ENCODE measurements at regions not wholly inside any gene's neighbourhood (a gene's known extent, or its start where the extent isn't known, plus 50 kb on each side); places are given as distances from the start of the nearest gene placed in this dataset.
"Not testable (repeated sequence)": the region's sequence is repeated elsewhere in the genome, so short reads cannot be mapped to it uniquely, and the experiment has no call there.

- no peak for DNase-seq (ENCODE audit: low spot score)
Measured at GRCh38 chr10:124150189-124150806, 56.9 kb upstream of the CHST15 start.

DNA sequence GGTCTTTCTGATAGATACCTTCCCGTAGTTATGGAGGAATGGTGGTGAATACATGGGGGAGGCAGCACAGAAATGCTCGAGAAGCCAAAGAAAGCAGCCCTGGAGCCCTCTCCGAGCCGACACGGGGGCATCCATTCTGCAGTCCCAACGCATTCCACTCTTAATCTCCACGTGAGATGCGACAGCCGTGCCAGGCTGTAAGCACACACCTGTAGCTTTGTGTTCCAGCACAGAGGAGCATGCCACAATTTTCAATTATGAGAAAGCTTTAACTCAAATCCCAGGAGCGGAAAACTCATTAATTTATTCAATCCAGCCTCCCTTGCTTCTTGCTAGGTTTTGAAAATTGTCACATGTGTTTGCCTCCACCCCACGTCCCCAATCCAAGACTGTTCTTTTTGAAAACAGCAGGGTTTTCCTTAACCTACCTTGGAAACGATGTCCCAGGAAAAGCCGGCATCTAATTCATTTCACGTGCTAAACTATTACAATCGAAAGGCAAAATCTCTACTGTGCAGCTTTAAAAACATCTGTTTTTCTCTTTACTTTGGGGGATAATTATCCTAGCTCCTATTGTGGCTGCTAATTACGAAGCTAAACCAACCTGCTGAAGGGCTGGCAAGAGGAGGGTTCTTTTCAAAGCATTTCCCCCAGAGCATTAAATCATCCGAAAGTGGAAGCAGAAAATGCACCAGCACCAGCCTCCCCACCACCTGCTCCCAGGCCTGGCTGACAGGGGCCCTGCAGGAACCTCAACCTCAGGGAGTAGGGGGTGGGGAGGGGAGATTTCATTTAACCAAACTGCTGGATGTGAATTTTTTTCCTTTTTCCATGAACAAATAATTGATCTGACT lies 56.0 kb upstream of the CHST15 start:
- no peak for DNase-seq (ENCODE audit: low spot score)

DNA sequence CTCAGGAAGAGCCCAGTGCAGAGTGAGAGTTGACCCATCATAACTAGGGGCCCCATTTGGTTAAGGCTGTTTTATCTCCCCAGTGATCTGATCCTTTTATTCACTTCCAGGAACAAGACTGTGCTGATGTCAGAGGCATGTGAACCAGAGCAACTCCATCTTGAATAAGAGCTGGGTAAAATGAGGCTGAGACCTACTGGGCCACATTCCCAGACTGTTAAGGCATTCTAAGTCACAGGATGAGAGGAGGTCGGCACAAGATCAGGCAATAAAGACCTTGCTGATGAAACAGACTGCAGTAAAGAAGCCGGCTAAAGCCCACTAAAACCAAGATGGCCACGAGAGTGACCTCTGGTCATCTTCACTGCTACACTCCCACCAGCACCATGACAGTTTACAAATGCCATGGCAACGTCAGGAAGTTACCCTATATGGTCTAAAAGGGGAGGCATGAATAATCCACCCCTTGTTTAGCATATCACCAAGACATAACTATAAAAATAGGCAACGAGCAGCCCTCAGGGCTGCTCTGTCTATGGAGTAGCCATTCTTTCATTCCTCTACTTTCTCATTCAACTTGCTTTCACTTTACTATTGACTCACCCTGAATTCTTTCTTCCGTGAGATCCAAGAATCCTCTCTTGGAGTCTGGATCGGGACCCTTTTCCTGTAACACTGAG lies 55.3 kb upstream of the CHST15 start:
- DNase-seq (ENCODE audit: low spot score) = not testable (repeated sequence)

- DNase-seq (ENCODE audit: low spot score) = no peak
Measured at GRCh38 chr10:124146483-124146882, 53.1 kb upstream of the CHST15 start.

- no peak for DNase-seq (ENCODE audit: low spot score)
Measured at GRCh38 chr10:124145109-124145870, 51.9 kb upstream of the CHST15 start.

- no peak for DNase-seq (ENCODE audit: low spot score)
Measured at GRCh38 chr10:124144536-124144935, 51.1 kb upstream of the CHST15 start.

DNA sequence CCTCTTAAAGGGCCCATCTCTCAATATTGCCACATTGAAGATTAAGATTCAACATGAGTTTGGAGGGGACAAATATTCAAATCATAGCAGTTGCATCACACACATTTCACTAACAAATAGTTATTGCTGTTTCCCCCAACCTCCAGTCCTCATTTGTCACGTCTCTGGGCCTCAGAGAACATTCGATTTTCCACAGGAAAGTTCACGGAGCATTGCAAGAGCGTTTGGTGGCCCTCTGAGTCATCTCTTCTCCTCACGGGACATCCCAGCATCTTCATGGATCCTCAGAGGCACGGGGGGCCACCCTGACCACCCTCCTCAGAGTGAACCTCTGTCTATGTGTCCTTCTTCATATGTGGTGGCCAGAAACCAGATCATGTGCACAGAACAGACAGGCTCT lies 50.3 kb upstream of the CHST15 start:
- DNase-seq (ENCODE audit: low spot score) = no peak

All from HT-29 (cell line).